Cardiac fibroblast (primary cell): ENCODE measurements at regions not wholly inside any gene's neighbourhood (a gene's known extent, or its start where the extent isn't known, plus 50 kb on each side); places are given as distances from the start of the nearest gene placed in this dataset.

ENCODE experiments used
- DNase-seq, 2 donors: peaks; one replicate each; pipeline versions ENCODE4 v3.0.0 to v3.0.0-alpha.2; 2010; ENCODE audit warnings: low read depth in 2 of 2
- H3K4me3 ChIP-seq, 2 donors: replicated peaks in 1 of 2; 1 replicate in 1 of 2; 2 replicates in 1 of 2; pipeline ENCODE4 v1.5.1; 2011; ENCODE audit warnings: low read depth in 2 of 2, low read length in 2 of 2, mild to moderate bottlenecking in 2 of 2, moderate library complexity in 1 of 2
- CTCF ChIP-seq: IDR thresholded peaks from one replicate; pipeline ENCODE4 v1.5.1; 2011; ENCODE audit warnings: low read depth, mild to moderate bottlenecking, low read length, inconsistent platforms

GRCh38 chr9:108419379-108419778 lies 436.4 kb downstream of the ACTL7B start:
- no peak overlapping the region for H3K4me3 ChIP-seq
- DNase-seq: no peak
- no peak for TF ChIP-seq CTCF

GRCh38 chr9:108417726-108418125 lies 438.1 kb downstream of the ACTL7B start:
- peak in 1 of 2 donors; percentile 43 for DNase-seq
- no peak overlapping the region for H3K4me3 ChIP-seq
- TF ChIP-seq CTCF: no peak

- DNase-seq: no peak
- H3K4me3 ChIP-seq: no peak overlapping the region
- TF ChIP-seq CTCF: no peak
These were observed 438.5 kb downstream of the ACTL7B start for GRCh38 chr9:108417312-108417711.

GRCh38 chr9:108416324-108416723 lies 439.5 kb downstream of the ACTL7B start:
- no peak overlapping the region for H3K4me3 ChIP-seq
- peak; percentile 11 for TF ChIP-seq CTCF
- DNase-seq: peak in 1 of 2 donors; percentile 48

DNA sequence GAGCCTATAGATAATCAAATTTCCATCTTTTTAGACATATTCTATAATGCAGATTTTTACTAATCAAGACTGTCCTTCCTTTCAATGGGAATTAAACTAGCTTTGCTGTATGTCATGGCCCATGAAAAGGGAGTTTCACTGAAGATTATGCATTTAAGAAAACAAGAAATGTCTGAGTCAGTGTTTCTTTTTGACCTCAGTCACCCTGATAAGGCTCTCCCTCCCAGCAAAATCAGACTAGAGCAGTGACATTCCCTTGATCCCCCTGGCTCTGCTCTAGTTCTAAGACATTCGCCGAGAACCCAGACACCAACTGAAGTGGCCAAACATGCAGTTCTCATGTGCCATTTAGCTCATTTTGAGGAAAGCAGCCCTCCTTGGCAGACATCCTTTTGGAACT lies 442.0 kb downstream of the ACTL7B start:
- no peak for DNase-seq
- no peak for TF ChIP-seq CTCF
- no peak overlapping the region for H3K4me3 ChIP-seq

DNA sequence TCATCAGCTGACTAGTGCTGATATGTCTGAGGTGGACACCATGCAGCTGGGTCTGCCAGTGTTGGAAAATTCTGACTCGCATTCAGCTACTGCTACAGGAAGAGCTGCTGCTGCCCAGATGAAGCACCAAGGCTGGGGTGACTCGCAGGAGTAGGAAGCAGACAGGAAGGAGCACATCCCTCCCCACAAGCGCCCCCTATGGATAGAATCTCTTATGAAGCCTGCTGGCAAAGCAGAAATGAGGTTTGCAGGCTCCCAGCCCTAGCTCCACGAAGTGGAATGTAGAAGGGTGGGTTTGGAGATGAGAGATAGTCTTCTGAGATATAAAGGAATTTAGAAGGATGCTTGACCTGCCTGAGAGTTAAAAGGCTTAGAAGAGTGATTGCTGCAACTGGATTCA lies 443.0 kb downstream of the ACTL7B start:
- DNase-seq: peak in 1 of 2 donors; percentile 39
- TF ChIP-seq CTCF: peak; percentile 9

GRCh38 chr9:108411632-108412031 lies 444.2 kb downstream of the ACTL7B start:
- no peak overlapping the region for H3K4me3 ChIP-seq
- DNase-seq: no peak
- no peak for TF ChIP-seq CTCF

More for the DNA sequence above, 443.0 kb downstream of the ACTL7B start:
- H3K4me3 ChIP-seq: no peak overlapping the region
